DOHH2 (cell line): ENCODE measurements at regions not wholly inside any gene's neighbourhood (a gene's known extent, or its start where the extent isn't known, plus 50 kb on each side); places are given as distances from the start of the nearest gene placed in this dataset.

Experiments used
- H3F3A ChIP-seq: fragments of 200-600 bp; sonication (generic), shearing (Covaris generic); 2 replicates; pipeline ENCODE4 v1.6.0; 2016; ENCODE audit warnings: antibody characterized with exemption, mild to moderate bottlenecking; ENCODE audit not compliant: control insufficient read depth, insufficient read depth
- H3K27ac ChIP-seq: fragments of 200-600 bp; sonication (generic); 2 replicates; pipeline ENCODE4 v1.5.1; 2014; ENCODE audit warnings: low read depth, mild to moderate bottlenecking, low read length, moderate library complexity
- H3K27me3 ChIP-seq: fragments of 200-600 bp; sonication (generic); 2 replicates; pipeline ENCODE4 v1.6.1; 2014; ENCODE audit warnings: mild to moderate bottlenecking, low read length, mixed read lengths; ENCODE audit not compliant: control insufficient read depth
- H3K36me3 ChIP-seq: fragments of 200-600 bp; sonication (generic); 2 replicates; pipeline ENCODE4 v1.6.1; 2014; ENCODE audit warnings: mild to moderate bottlenecking, low read length, moderate library complexity, mixed read lengths; ENCODE audit not compliant: control insufficient read depth
- H3K4me1 ChIP-seq: fragments of 200-600 bp; sonication (generic); 2 replicates; pipeline ENCODE4 v1.6.1; 2014; ENCODE audit warnings: mild to moderate bottlenecking, low read length, mixed read lengths; ENCODE audit not compliant: control insufficient read depth
- H3K4me2 ChIP-seq: fragments of 200-600 bp; sonication (generic); 2 replicates; pipeline ENCODE4 v1.6.0; 2014; ENCODE audit warnings: mild to moderate bottlenecking, low read length, moderate library complexity
- H3K4me3 ChIP-seq: fragments of 200-600 bp; sonication (generic); 2 replicates; pipeline ENCODE4 v1.5.1; 2014; ENCODE audit warnings: mild to moderate bottlenecking, low read length, mixed read lengths
- H3K79me2 ChIP-seq: fragments of 200-600 bp; sonication (generic); 2 replicates; pipeline ENCODE4 v1.6.1; 2014; ENCODE audit warnings: mild to moderate bottlenecking, low read length, mixed read lengths; ENCODE audit not compliant: control insufficient read depth
- H3K9me2 ChIP-seq: fragments of 200-600 bp; sonication (generic); replicated peaks from 2 replicates; pipeline ENCODE4 v1.6.1; 2014; ENCODE audit warnings: mild to moderate bottlenecking, low read length, mixed read lengths; ENCODE audit not compliant: control insufficient read depth
- H3K9me3 ChIP-seq: fragments of 200-600 bp; sonication (generic); 2 replicates; pipeline ENCODE4 v1.6.1; 2014; ENCODE audit warnings: antibody characterized with exemption, low read length, mixed read lengths; ENCODE audit not compliant: control insufficient read depth, insufficient read depth
- H4K20me1 ChIP-seq: fragments of 200-600 bp; sonication (generic); 2 replicates; pipeline ENCODE4 v1.6.0; 2014; ENCODE audit warnings: low read depth, mild to moderate bottlenecking, antibody characterized with exemption, low read length, moderate library complexity; ENCODE audit not compliant: control insufficient read depth, insufficient read depth
- CTCF ChIP-seq: fragments of 200-600 bp; sonication (generic); IDR thresholded peaks from one replicate; pipeline ENCODE4 v1.5.1; 2014; ENCODE audit warnings: antibody characterized with exemption, mild to moderate bottlenecking, low read depth, low read length; ENCODE audit not compliant: poor library complexity, severe bottlenecking
- EZH2phosphoT487 ChIP-seq: fragments of 200-600 bp; sonication (generic); IDR thresholded peaks from 2 replicates; pipeline ENCODE4 v1.6.1; 2017; ENCODE audit warnings: borderline replicate concordance, mild to moderate bottlenecking, antibody characterized with exemption, low read length, moderate library complexity, mixed read lengths

GRCh38 chr1:121586369-121587229, 401.8 kb downstream of the SRGAP2C start:
- Histone ChIP-seq H3K79me2 (no peaks in the 10 kb centered on the region), H3K4me2 (no peak overlapping the region), H3K4me3 (no peak overlapping the region), H3K9me2 (no peaks in the 10 kb centered on the region), H3K9me3 (peaks cover 3% of the 10 kb centered on the region; the same call in 1 of the 2 replicates), H4K20me1 (no peaks in the 10 kb centered on the region), H3F3A (no peaks in the 10 kb centered on the region), H3K36me3 (peaks cover 3% of the 10 kb centered on the region), H3K27ac (no peak overlapping the region), H3K4me1 (peaks cover 4% of the 10 kb centered on the region; the same call in 1 of the 2 replicates), H3K27me3 (no peaks in the 10 kb centered on the region)
- no peak for TF ChIP-seq CTCF
- TF ChIP-seq EZH2phosphoT487: no peak

GRCh38 chr1:121587230-121587569, 402.4 kb downstream of the SRGAP2C start:
- H3K27ac ChIP-seq: no peak overlapping the region
- H3F3A ChIP-seq: no peaks in the 10 kb centered on the region
- no peak overlapping the region for H3K4me3 ChIP-seq
- peaks cover 3% of the 10 kb centered on the region for H3K36me3 ChIP-seq
- H3K79me2 ChIP-seq: no peaks in the 10 kb centered on the region
- no peaks in the 10 kb centered on the region for H4K20me1 ChIP-seq
- no peaks in the 10 kb centered on the region for H3K9me2 ChIP-seq
- peaks cover 4% of the 10 kb centered on the region; the same call in 1 of the 2 replicates for H3K4me1 ChIP-seq
- TF ChIP-seq EZH2phosphoT487: no peak
- no peak for TF ChIP-seq CTCF
- H3K9me3 ChIP-seq: peaks cover 3% of the 10 kb centered on the region; the same call in 1 of the 2 replicates
- no peaks in the 10 kb centered on the region for H3K27me3 ChIP-seq
- no peak overlapping the region for H3K4me2 ChIP-seq

DNA sequence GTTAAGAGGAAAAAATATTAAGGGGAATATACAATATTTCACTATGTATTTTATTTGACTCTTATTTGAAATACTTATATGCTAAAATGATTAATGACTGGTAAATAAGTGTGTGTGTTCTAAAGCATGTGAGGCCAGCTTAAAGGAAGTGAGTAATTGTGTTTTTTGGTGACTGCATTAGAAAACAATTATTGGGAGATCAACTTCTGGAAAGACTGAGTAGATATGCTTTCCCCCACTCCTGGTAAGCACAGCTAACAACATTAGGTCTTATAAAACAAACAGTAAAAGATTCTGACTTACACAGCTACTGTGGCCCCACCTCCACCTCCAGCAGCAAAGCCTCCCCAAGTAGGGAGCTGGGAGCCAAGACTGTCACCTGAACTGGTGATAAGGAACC, 403.0 kb downstream of the SRGAP2C start:
- no peak overlapping the region for H3K4me2 ChIP-seq
- no peak overlapping the region for H3K27ac ChIP-seq
- TF ChIP-seq EZH2phosphoT487 (no peak), CTCF (no peak)

More for the DNA sequence above, 403.0 kb downstream of the SRGAP2C start:
- H3K9me3 ChIP-seq: peaks cover 3% of the 10 kb centered on the region; the same call in 1 of the 2 replicates
- H3K79me2 ChIP-seq: no peaks in the 10 kb centered on the region
- no peaks in the 10 kb centered on the region for H4K20me1 ChIP-seq
- peaks cover 3% of the 10 kb centered on the region; the same call in 1 of the 2 replicates for H3K4me1 ChIP-seq
- peaks cover 3% of the 10 kb centered on the region for H3K36me3 ChIP-seq
- H3K27me3 ChIP-seq: no peaks in the 10 kb centered on the region
- H3K4me3 ChIP-seq: no peak overlapping the region
- no peaks in the 10 kb centered on the region for H3K9me2 ChIP-seq
- H3F3A ChIP-seq: no peaks in the 10 kb centered on the region
